ENCODE measurements at regions not wholly inside any gene's neighbourhood (a gene's known extent, or its start where the extent isn't known, plus 50 kb on each side); places are given as distances from the start of the nearest gene placed in this dataset.

DNA sequence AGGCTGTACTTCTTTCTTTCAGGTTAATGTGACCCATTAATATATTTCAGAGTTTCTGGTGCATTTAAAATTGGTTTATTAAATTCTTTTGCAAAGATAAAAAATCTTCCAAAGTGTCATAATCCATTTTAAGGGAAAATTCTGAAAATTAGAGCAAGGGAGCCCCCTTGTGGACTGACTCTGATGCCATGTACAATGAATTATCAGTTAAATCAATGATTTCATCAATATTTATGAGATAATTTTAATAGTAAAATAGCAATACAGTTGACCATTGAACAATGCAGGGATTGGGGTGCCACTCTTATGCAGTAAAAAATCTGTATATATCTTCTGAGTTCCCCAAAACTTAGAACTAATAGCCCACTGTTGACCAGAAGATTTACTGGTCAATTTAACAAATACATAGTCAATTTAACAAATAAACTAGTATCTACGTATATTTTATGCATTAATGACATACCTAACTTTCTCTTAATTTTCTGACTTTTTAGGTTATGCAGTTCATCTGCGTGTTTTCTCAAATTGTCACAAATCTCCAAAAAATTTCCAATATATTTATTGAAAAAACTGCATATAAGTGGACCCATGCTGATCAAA is 479.1 kb upstream of the MIR17HG start (continued):
- TF ChIP-seq SMC3 (conservative IDR thresholded peaks at IDR 0.05; ENCODE audit: insufficient read depth, low read depth, low read length) = peak; percentile 71
- TF ChIP-seq ZBED1 (IDR thresholded peaks at IDR 0.05) = no peak
- no peak for TF ChIP-seq ZNF699 (CRISPR knock-in tag; IDR thresholded peaks at IDR 0.05; ENCODE audit: insufficient replicate concordance)
- TF ChIP-seq ZFP36 (IDR thresholded peaks at IDR 0.05; ENCODE audit: low read depth, low read length, partially characterized antibody) = no peak
- TF ChIP-seq BRD9 (IDR thresholded peaks at IDR 0.05; ENCODE audit: low read depth, partially characterized antibody) = no peak
- no peak for TF ChIP-seq ZNF232 (CRISPR knock-in tag; IDR thresholded peaks at IDR 0.05)
- TF ChIP-seq DNMT1 (IDR thresholded peaks at IDR 0.05) = no peak
- no peak for TF ChIP-seq ZNF143 (CRISPR knock-in tag; IDR thresholded peaks at IDR 0.05)
- TF ChIP-seq SMAD2 (IDR thresholded peaks at IDR 0.05; ENCODE audit: low read depth, low read length) = no peak
- TF ChIP-seq, protein P1, sequence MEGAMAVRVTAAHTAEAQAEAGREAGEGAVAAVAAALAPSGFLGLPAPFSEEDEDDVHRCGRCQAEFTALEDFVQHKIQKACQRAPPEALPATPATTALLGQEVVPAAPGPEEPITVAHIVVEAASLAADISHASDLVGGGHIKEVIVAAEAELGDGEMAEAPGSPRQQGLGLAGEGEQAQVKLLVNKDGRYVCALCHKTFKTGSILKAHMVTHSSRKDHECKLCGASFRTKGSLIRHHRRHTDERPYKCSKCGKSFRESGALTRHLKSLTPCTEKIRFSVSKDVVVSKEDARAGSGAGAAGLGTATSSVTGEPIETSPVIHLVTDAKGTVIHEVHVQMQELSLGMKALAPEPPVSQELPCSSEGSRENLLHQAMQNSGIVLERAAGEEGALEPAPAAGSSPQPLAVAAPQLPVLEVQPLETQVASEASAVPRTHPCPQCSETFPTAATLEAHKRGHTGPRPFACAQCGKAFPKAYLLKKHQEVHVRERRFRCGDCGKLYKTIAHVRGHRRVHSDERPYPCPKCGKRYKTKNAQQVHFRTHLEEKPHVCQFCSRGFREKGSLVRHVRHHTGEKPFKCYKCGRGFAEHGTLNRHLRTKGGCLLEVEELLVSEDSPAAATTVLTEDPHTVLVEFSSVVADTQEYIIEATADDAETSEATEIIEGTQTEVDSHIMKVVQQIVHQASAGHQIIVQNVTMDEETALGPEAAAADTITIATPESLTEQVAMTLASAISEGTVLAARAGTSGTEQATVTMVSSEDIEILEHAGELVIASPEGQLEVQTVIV (CRISPR knock-in tag; IDR thresholded peaks at IDR 0.05; ENCODE audit: borderline replicate concordance) = no peak; the same call in 1 of the 2 replicates
- TF ChIP-seq HMGN3 (IDR thresholded peaks at IDR 0.05; ENCODE audit: borderline replicate concordance, extremely low read depth, insufficient read length, low read depth, low read length) = no peak
- no peak for TF ChIP-seq LCOR (CRISPR knock-in tag; IDR thresholded peaks at IDR 0.05)
- TF ChIP-seq, protein P2, sequence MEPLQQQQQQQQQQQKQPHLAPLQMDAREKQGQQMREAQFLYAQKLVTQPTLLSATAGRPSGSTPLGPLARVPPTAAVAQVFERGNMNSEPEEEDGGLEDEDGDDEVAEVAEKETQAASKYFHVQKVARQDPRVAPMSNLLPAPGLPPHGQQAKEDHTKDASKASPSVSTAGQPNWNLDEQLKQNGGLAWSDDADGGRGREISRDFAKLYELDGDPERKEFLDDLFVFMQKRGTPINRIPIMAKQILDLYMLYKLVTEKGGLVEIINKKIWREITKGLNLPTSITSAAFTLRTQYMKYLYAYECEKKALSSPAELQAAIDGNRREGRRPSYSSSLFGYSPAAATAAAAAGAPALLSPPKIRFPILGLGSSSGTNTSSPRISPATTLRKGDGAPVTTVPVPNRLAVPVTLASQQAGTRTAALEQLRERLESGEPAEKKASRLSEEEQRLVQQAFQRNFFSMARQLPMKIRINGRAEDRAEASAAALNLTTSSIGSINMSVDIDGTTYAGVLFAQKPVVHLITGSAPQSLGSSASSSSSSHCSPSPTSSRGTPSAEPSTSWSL (CRISPR knock-in tag; IDR thresholded peaks at IDR 0.05; ENCODE audit: borderline replicate concordance) = no peak
- TF ChIP-seq ZNF184 (CRISPR knock-in tag; IDR thresholded peaks at IDR 0.05) = no peak
- TF ChIP-seq, protein P3, sequence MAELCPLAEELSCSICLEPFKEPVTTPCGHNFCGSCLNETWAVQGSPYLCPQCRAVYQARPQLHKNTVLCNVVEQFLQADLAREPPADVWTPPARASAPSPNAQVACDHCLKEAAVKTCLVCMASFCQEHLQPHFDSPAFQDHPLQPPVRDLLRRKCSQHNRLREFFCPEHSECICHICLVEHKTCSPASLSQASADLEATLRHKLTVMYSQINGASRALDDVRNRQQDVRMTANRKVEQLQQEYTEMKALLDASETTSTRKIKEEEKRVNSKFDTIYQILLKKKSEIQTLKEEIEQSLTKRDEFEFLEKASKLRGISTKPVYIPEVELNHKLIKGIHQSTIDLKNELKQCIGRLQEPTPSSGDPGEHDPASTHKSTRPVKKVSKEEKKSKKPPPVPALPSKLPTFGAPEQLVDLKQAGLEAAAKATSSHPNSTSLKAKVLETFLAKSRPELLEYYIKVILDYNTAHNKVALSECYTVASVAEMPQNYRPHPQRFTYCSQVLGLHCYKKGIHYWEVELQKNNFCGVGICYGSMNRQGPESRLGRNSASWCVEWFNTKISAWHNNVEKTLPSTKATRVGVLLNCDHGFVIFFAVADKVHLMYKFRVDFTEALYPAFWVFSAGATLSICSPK (IDR thresholded peaks at IDR 0.05; ENCODE audit: borderline replicate concordance) = no peak
- TF ChIP-seq TAF7 (tag; IDR thresholded peaks at IDR 0.05) = no peak
- no peak for TF ChIP-seq ZSCAN29 (IDR thresholded peaks at IDR 0.05)
- no peak for TF ChIP-seq ZNF584 (CRISPR knock-in tag; IDR thresholded peaks at IDR 0.05; ENCODE audit: low read depth)
- no peak for TF ChIP-seq ZNF589 (CRISPR knock-in tag; IDR thresholded peaks at IDR 0.05; ENCODE audit: low read depth)
- TF ChIP-seq, protein P4, sequence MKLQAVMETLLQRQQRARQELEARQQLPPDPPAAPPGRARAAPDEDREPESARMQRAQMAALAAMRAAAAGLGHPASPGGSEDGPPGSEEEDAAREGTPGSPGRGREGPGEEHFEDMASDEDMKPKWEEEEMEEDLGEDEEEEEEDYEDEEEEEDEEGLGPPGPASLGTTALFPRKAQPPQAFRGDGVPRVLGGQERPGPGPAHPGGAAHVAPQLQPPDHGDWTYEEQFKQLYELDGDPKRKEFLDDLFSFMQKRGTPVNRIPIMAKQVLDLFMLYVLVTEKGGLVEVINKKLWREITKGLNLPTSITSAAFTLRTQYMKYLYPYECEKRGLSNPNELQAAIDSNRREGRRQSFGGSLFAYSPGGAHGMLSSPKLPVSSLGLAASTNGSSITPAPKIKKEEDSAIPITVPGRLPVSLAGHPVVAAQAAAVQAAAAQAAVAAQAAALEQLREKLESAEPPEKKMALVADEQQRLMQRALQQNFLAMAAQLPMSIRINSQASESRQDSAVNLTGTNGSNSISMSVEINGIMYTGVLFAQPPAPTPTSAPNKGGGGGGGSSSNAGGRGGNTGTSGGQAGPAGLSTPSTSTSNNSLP (IDR thresholded peaks at IDR 0.05; ENCODE audit: borderline replicate concordance, low read depth, low read length) = 0 out of 2 replicates have a peak, but pooled peaks have one; percentile 74
- TF ChIP-seq SREBF2 (CRISPR knock-in tag; IDR thresholded peaks at IDR 0.05) = no peak
- TF ChIP-seq ZNF445 (CRISPR knock-in tag; IDR thresholded peaks at IDR 0.05; ENCODE audit: low read depth) = no peak
- TF ChIP-seq HSF4 (CRISPR knock-in tag; IDR thresholded peaks at IDR 0.05; ENCODE audit: borderline replicate concordance) = no peak

Measured in K562 (cell line).